ENCODE measurements at regions not wholly inside any gene's neighbourhood (a gene's known extent, or its start where the extent isn't known, plus 50 kb on each side); places are given as distances from the start of the nearest gene placed in this dataset.

DNA sequence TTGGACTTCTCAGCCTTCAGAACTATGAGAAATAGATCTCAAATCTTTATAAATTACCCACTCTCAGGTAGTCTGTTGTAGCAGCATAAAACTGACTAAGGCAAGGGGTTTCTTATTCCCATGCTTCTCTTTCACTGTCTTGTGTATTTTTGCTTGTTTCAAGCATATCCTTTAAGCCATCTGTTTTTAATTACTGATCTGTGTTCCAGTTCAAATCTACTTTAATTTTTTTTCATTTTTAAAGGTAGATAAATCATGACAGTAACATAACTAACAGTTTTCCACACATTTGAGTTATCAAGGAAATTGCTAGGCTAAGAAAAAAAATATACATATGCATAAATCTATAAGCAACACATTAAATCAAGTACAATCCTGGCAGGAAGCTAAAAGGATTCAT, 317.9 kb upstream of the TNP1 start:
- TF ChIP-seq CTCF (IDR thresholded peaks at IDR 0.05; ENCODE audit: insufficient read depth, low read depth, low read length) (no peak), EZH2 (IDR thresholded peaks at IDR 0.05; ENCODE audit: insufficient read depth, low read length) (no peak)
